HCT116 (cell line): ENCODE measurements at regions not wholly inside any gene's neighbourhood (a gene's known extent, or its start where the extent isn't known, plus 50 kb on each side); places are given as distances from the start of the nearest gene placed in this dataset.

Experiments
- ATAC-seq: fragments of 200-7000 bp; cut with Tn5 transposase; 2 replicates; pipeline ENCODE4 v1.9.1; 2020; ENCODE audit warnings: mild to moderate bottlenecking, moderate library complexity
- BruUV-seq: library from RNA; stranded (reverse); fragments of 400-500 nt; replicated peaks from 2 replicates; lab custom pipeline; 2021; lab: Mats Ljungman, UMichigan
- CTCF ChIA-PET: fragments of 300-600 bp; sonication (Branson Sonifier 250); formaldehyde crosslinking; loops from one replicate; lab custom pipeline; 2021; ENCODE audit warnings: antibody characterized with exemption; lab: Charles Lee
- POLR2A ChIA-PET: fragments of 300-600, 350-600 bp; sonication (Branson Sonifier 250); formaldehyde crosslinking; loops from one replicate; lab custom pipeline; 2021; ENCODE audit warnings: antibody characterized with exemption; lab: Charles Lee
- RAD21 ChIA-PET, 2 experiments: fragments of 300-600 bp; sonication (Branson Sonifier 250); formaldehyde crosslinking; loops; one replicate each; lab custom pipeline; 2023; ENCODE audit warnings: low total read pairs in 2 of 2; ENCODE audit not compliant: uncharacterized antibody in 2 of 2, unreplicated experiment in 2 of 2, low non-redundant PET in 1 of 2; lab: Charles Lee
- DNase-seq: peaks from one replicate; pipeline ENCODE4 v3.0.0-alpha.2; 2010; ENCODE audit warnings: low read depth, low spot score
- H2AFZ ChIP-seq: fragments of 200-600 bp; shearing (Covaris generic), sonication (generic); 2 replicates; pipeline ENCODE4 v1.6.1; 2017; ENCODE audit warnings: low read depth, mixed run types, mixed read lengths, antibody characterized with exemption, low read length; ENCODE audit not compliant: poor library complexity, severe bottlenecking
- H3K27ac ChIP-seq: 2 replicates; pipeline ENCODE4 v1.5.1; 2012; ENCODE audit warnings: low read depth, low read length
- H3K27me3 ChIP-seq: fragments of 200-600 bp; sonication (generic); 2 replicates; pipeline ENCODE4 v1.6.1; 2016; ENCODE audit warnings: mixed run types, low read length, mixed read lengths; ENCODE audit not compliant: insufficient read depth
- H3K36me3 ChIP-seq, 2 experiments: fragments of 200-500 bp in 1 of 2; fragments of 200-600 bp in 1 of 2; sonication (Bioruptor generic) in 1 of 2; sonication (generic) in 1 of 2; 2 replicates each; pipeline versions ENCODE4 v1.5.1 to v1.6.1; 2014 to 2016; ENCODE audit warnings: low read length in 2 of 2, inconsistent platforms in 1 of 2, mixed read lengths in 1 of 2, mixed run types in 1 of 2; ENCODE audit not compliant: insufficient read depth in 2 of 2, control insufficient read depth in 1 of 2
- H3K4me1 ChIP-seq, 2 experiments: fragments of 200-600 bp in 1 of 2; sonication (generic) in 1 of 2; 2 replicates each; pipeline versions ENCODE4 v1.5.1 to v1.6.1; 2012 to 2017; ENCODE audit warnings: low read length in 2 of 2, inconsistent platforms in 1 of 2, mild to moderate bottlenecking in 1 of 2, mixed read lengths in 1 of 2, mixed run types in 1 of 2, moderate library complexity in 1 of 2; ENCODE audit not compliant: insufficient read depth in 2 of 2, control insufficient read depth in 1 of 2
- H3K4me2 ChIP-seq: fragments of 200-600 bp; sonication (generic); 2 replicates; pipeline ENCODE4 v1.6.1; 2017; ENCODE audit warnings: mixed run types, low read length, mixed read lengths
- H3K4me3 ChIP-seq, 2 experiments: fragments of 200-600 bp in 1 of 2; sonication (generic) in 1 of 2; replicated peaks in 1 of 2; 2 replicates each; pipeline ENCODE4 v1.5.1; 2011 to 2016; ENCODE audit warnings: low read length in 2 of 2, control low read depth in 1 of 2, low read depth in 1 of 2, mild to moderate bottlenecking in 1 of 2, mixed read lengths in 1 of 2, mixed run types in 1 of 2
- H3K79me2 ChIP-seq: fragments of 200-600 bp; sonication (generic); 2 replicates; pipeline ENCODE4 v1.6.1; 2017; ENCODE audit warnings: mild to moderate bottlenecking, mixed run types, low read length, moderate library complexity, mixed read lengths; ENCODE audit not compliant: insufficient read depth
- H3K9ac ChIP-seq: fragments of 200-600 bp; sonication (generic); 2 replicates; pipeline ENCODE4 v1.6.1; 2016; ENCODE audit warnings: low read length, mixed read lengths
- H3K9me2 ChIP-seq: fragments of 200-600 bp; sonication (generic), shearing (Covaris generic); 2 replicates; pipeline ENCODE4 v1.6.1; 2017; ENCODE audit warnings: mixed run types, mild to moderate bottlenecking, moderate library complexity; ENCODE audit not compliant: insufficient read depth
- H3K9me3 ChIP-seq, 2 experiments: fragments of 200-500 bp in 1 of 2; fragments of 200-600 bp in 1 of 2; sonication (Bioruptor generic) in 1 of 2; sonication (generic) in 1 of 2; 2 replicates each; pipeline ENCODE4 v1.6.1; 2014 to 2017; ENCODE audit warnings: low read length in 2 of 2, mixed read lengths in 2 of 2, inconsistent platforms in 1 of 2, low read depth in 1 of 2, mild to moderate bottlenecking in 1 of 2, mixed run types in 1 of 2, moderate library complexity in 1 of 2; ENCODE audit not compliant: control insufficient read depth in 1 of 2, insufficient read depth in 1 of 2
- H4K20me1 ChIP-seq: fragments of 200-600 bp; sonication (generic), shearing (Covaris generic); 2 replicates; pipeline ENCODE4 v1.6.1; 2017; ENCODE audit warnings: mixed run types, mild to moderate bottlenecking, moderate library complexity; ENCODE audit not compliant: insufficient read depth
- CBX3 ChIP-seq: IDR thresholded peaks from 2 replicates; pipeline ENCODE4 v1.6.1; 2012; ENCODE audit warnings: low read depth
- CEBPB ChIP-seq: IDR thresholded peaks from 2 replicates; pipeline ENCODE4 v1.6.1; 2012; ENCODE audit warnings: low read depth
- EGR1 ChIP-seq: IDR thresholded peaks from 2 replicates; pipeline ENCODE4 v1.6.1; 2012; ENCODE audit warnings: low read depth
- FOSL1 ChIP-seq: IDR thresholded peaks from 2 replicates; pipeline ENCODE4 v1.6.1; 2012; ENCODE audit warnings: low read depth
- POLR2AphosphoS5 ChIP-seq: IDR thresholded peaks from 2 replicates; pipeline ENCODE4 v1.6.1; 2011; ENCODE audit warnings: mild to moderate bottlenecking, low read depth, low read length, moderate library complexity
- RAD21 ChIP-seq: IDR thresholded peaks from 2 replicates; pipeline ENCODE4 v1.6.1; 2012; ENCODE audit warnings: low read depth, mild to moderate bottlenecking
- SP1 ChIP-seq: IDR thresholded peaks from 2 replicates; pipeline ENCODE4 v1.6.1; 2012; ENCODE audit warnings: low read depth
- SRF ChIP-seq: IDR thresholded peaks from 2 replicates; pipeline ENCODE4 v1.6.1; 2012; ENCODE audit warnings: low read depth
- YY1 ChIP-seq: IDR thresholded peaks from 2 replicates; pipeline ENCODE4 v1.6.1; 2011; ENCODE audit warnings: low read length, low read depth, moderate library complexity, mild to moderate bottlenecking; ENCODE audit not compliant: insufficient replicate concordance; ENCODE audit errors: extremely low read depth
- ZNF274 ChIP-seq: fragments of 200-500 bp; sonication (Bioruptor generic); IDR thresholded peaks from 2 replicates; pipeline ENCODE4 v1.6.1; 2014; ENCODE audit warnings: mild to moderate bottlenecking, low read depth, low read length, inconsistent platforms
- intact Hi-C: fragments of 100-400 bp; cut with micrococcal nuclease; formaldehyde crosslinking; loops from 2 replicates; pipeline ENCODE4 v1.10.0; 2022
- TF ChIP-seq, protein P1 (sequence below), 3 experiments: fragments of 200-600 bp in 1 of 3; sonication (generic) in 1 of 3; IDR thresholded peaks in 2 of 3; conservative IDR thresholded peaks in 1 of 3; 2 replicates each; pipeline ENCODE4 v1.5.1; 2012 to 2017; ENCODE audit warnings: low read depth in 2 of 3, low read length in 2 of 3, antibody characterized with exemption in 1 of 3, borderline replicate concordance in 1 of 3, control low read depth in 1 of 3, mild to moderate bottlenecking in 1 of 3, mixed read lengths in 1 of 3, mixed run types in 1 of 3, moderate library complexity in 1 of 3; ENCODE audit not compliant: insufficient read depth in 1 of 3
- TF ChIP-seq, protein P2 (sequence below): IDR thresholded peaks from 2 replicates; pipeline ENCODE4 v1.6.1; 2012
- TF ChIP-seq, protein P3 (sequence below): IDR thresholded peaks from 2 replicates; pipeline ENCODE4 v1.6.1; 2012; ENCODE audit warnings: low read depth
- TF ChIP-seq, protein P4 (sequence below): IDR thresholded peaks from 2 replicates; pipeline ENCODE4 v1.6.1; 2012

DNA sequence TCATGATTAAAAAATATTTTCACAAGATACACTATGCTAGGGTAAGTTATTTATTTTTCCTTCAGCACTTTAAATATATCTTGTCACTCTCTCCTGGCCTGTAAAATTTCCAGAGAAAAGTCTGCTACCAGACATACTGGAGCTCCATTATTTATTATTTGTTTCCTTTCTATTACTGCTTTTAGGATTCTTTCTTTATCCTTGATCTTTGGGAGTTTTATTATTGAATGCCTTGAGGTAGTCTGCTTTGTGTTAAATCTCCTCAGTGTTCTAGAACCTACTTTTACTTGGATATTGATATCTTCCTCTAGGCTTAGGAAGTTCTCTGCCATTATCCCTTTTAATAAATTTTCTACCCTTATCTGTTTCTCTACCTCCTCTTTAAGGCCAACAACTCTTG, 142.0 kb upstream of the TGFBR2 start:
- H3K4me3 ChIP-seq, result no peak overlapping the region
- ChIA-PET CTCF (no interaction called here), POLR2A (no interaction called here), RAD21 (no interaction called here)
- H3K4me1 ChIP-seq, result no peaks in the 10 kb centered on the region
- no peak overlapping the region for H3K27ac ChIP-seq
- no peaks in the 10 kb centered on the region for H3K27me3 ChIP-seq
- H3K4me2 ChIP-seq, result no peak overlapping the region
- intact Hi-C loops, result no loop called here
- ATAC-seq (no peak), DNase-seq (no peak)
- H4K20me1 ChIP-seq, result no peaks in the 10 kb centered on the region
- no peak overlapping the region for H2AFZ ChIP-seq
- H3K36me3 ChIP-seq, result no peaks in the 10 kb centered on the region
- H3K9ac ChIP-seq, result no peak overlapping the region
- H3K79me2 ChIP-seq, result no peaks in the 10 kb centered on the region
- no peaks in the 10 kb centered on the region for H3K9me3 ChIP-seq
- no peaks in the 10 kb centered on the region for H3K9me2 ChIP-seq
- TF ChIP-seq CBX3 (no peak), CEBPB (no peak), RAD21 (no peak), SRF (no peak), EGR1 (no peak)
- BruUV-seq, result no TSS peak

DNA sequence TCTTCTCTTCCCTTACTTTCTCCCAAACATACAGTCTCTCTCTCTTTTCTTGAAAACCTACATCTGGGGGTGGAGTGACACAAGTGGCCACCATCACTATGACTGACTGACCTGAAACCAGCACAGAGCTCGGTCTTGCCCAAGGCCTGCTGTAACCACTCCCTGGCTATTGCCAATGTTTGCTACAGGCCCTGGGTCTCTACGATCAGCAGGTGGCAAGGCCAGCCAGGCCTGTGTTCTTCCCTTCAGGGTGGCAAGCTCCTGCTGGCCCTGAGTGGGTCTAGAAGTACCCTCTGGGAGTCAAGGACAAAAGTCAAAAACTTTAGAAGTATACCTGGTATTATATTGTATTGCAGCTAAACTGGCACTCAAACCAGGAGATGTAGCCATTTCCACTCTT, 140.9 kb upstream of the TGFBR2 start:
- Histone ChIP-seq H3K27ac (no peak overlapping the region), H4K20me1 (no peaks in the 10 kb centered on the region), H3K4me3 (no peak overlapping the region), H3K9ac (no peak overlapping the region), H3K36me3 (no peaks in the 10 kb centered on the region), H3K79me2 (no peaks in the 10 kb centered on the region), H3K9me3 (no peaks in the 10 kb centered on the region), H3K4me1 (no peaks in the 10 kb centered on the region), H3K4me2 (no peak overlapping the region), H3K27me3 (no peaks in the 10 kb centered on the region), H3K9me2 (no peaks in the 10 kb centered on the region), H2AFZ (no peak overlapping the region)
- ChIA-PET RAD21 (no interaction called here), POLR2A (no interaction called here), CTCF (no interaction called here)
- intact Hi-C loops, result no loop called here
- DNase-seq (no peak), ATAC-seq (no peak)
- BruUV-seq, result no TSS peak
- no peak for TF ChIP-seq SP1
- TF ChIP-seq CBX3, result no peak
- TF ChIP-seq YY1, result no peak
- no peak for TF ChIP-seq POLR2AphosphoS5
- no peak for TF ChIP-seq FOSL1
- TF ChIP-seq, protein P1, sequence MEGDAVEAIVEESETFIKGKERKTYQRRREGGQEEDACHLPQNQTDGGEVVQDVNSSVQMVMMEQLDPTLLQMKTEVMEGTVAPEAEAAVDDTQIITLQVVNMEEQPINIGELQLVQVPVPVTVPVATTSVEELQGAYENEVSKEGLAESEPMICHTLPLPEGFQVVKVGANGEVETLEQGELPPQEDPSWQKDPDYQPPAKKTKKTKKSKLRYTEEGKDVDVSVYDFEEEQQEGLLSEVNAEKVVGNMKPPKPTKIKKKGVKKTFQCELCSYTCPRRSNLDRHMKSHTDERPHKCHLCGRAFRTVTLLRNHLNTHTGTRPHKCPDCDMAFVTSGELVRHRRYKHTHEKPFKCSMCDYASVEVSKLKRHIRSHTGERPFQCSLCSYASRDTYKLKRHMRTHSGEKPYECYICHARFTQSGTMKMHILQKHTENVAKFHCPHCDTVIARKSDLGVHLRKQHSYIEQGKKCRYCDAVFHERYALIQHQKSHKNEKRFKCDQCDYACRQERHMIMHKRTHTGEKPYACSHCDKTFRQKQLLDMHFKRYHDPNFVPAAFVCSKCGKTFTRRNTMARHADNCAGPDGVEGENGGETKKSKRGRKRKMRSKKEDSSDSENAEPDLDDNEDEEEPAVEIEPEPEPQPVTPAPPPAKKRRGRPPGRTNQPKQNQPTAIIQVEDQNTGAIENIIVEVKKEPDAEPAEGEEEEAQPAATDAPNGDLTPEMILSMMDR (IDR thresholded peaks at IDR 0.05 in 2 of 3, conservative IDR thresholded peaks at IDR 0.05 in 1 of 3; ENCODE audit: borderline replicate concordance in 1 of 3, insufficient read depth in 1 of 3, low read depth in 2 of 3, low read length in 2 of 3), result no peak
- TF ChIP-seq, protein P2, sequence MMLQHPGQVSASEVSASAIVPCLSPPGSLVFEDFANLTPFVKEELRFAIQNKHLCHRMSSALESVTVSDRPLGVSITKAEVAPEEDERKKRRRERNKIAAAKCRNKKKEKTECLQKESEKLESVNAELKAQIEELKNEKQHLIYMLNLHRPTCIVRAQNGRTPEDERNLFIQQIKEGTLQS, result no peak
- no peak for TF ChIP-seq ZNF274
- TF ChIP-seq, protein P3, sequence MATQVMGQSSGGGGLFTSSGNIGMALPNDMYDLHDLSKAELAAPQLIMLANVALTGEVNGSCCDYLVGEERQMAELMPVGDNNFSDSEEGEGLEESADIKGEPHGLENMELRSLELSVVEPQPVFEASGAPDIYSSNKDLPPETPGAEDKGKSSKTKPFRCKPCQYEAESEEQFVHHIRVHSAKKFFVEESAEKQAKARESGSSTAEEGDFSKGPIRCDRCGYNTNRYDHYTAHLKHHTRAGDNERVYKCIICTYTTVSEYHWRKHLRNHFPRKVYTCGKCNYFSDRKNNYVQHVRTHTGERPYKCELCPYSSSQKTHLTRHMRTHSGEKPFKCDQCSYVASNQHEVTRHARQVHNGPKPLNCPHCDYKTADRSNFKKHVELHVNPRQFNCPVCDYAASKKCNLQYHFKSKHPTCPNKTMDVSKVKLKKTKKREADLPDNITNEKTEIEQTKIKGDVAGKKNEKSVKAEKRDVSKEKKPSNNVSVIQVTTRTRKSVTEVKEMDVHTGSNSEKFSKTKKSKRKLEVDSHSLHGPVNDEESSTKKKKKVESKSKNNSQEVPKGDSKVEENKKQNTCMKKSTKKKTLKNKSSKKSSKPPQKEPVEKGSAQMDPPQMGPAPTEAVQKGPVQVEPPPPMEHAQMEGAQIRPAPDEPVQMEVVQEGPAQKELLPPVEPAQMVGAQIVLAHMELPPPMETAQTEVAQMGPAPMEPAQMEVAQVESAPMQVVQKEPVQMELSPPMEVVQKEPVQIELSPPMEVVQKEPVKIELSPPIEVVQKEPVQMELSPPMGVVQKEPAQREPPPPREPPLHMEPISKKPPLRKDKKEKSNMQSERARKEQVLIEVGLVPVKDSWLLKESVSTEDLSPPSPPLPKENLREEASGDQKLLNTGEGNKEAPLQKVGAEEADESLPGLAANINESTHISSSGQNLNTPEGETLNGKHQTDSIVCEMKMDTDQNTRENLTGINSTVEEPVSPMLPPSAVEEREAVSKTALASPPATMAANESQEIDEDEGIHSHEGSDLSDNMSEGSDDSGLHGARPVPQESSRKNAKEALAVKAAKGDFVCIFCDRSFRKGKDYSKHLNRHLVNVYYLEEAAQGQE, result no peak
- no peak for TF ChIP-seq CEBPB
- TF ChIP-seq, protein P4, sequence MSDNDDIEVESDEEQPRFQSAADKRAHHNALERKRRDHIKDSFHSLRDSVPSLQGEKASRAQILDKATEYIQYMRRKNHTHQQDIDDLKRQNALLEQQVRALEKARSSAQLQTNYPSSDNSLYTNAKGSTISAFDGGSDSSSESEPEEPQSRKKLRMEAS, result no peak
